H1 (cell line): ENCODE measurements at regions not wholly inside any gene's neighbourhood (a gene's known extent, or its start where the extent isn't known, plus 50 kb on each side); places are given as distances from the start of the nearest gene placed in this dataset.

ENCODE experiments used
- CTCF ChIA-PET: fragments of 300-600 bp; sonication (Branson Sonifier 250); formaldehyde crosslinking; loops from one replicate; lab custom pipeline; 2021; ENCODE audit not compliant: partially characterized antibody; lab: Charles Lee
- POLR2A ChIA-PET: fragments of 300-600 bp; sonication (Branson Sonifier 250); formaldehyde crosslinking; loops from one replicate; lab custom pipeline; 2021; ENCODE audit warnings: inconsistent platforms; ENCODE audit not compliant: partially characterized antibody; lab: Charles Lee
- DNase-seq, 2 experiments: peaks; one replicate each; pipeline versions ENCODE4 v3.0.0 to v3.0.0-alpha.2; 2010 to 2022; ENCODE audit warnings: low spot score in 2 of 2, low read depth in 1 of 2, mixed read lengths in 1 of 2
- FAIRE-seq: peaks from 2 replicates; lab custom pipeline; 2011; peaks lifted over from hg19 to GRCh38; lab: Jason Lieb, UNC
- H2AFZ ChIP-seq: 2 replicates; pipeline ENCODE4 v1.8.1; 2012; ENCODE audit warnings: low read length, inconsistent platforms
- H2AK5ac ChIP-seq: 2 replicates; pipeline ENCODE4 v1.6.1; 2013; ENCODE audit warnings: low read depth, low read length
- H2BK120ac ChIP-seq: replicated peaks from 2 replicates; pipeline ENCODE3; 2013; ENCODE audit warnings: low read depth, low read length, inconsistent platforms
- H2BK12ac ChIP-seq: 2 replicates; pipeline ENCODE4 v1.6.1; 2013; ENCODE audit warnings: low read depth, low read length
- H2BK15ac ChIP-seq: 2 replicates; pipeline ENCODE4 v1.6.1; 2013; ENCODE audit warnings: low read length
- H2BK20ac ChIP-seq: 2 replicates; pipeline ENCODE4 v1.6.1; 2013; ENCODE audit warnings: low read length
- H2BK5ac ChIP-seq: 2 replicates; pipeline ENCODE4 v1.6.1; 2013; ENCODE audit warnings: low read depth, low read length
- H3K14ac ChIP-seq: 2 replicates; pipeline ENCODE4 v1.6.1; 2013; ENCODE audit warnings: inconsistent platforms; ENCODE audit not compliant: insufficient read length
- H3K18ac ChIP-seq: 2 replicates; pipeline ENCODE4 v1.6.1; 2013; ENCODE audit warnings: low read length; ENCODE audit errors: extremely low read depth
- H3K23ac ChIP-seq: 2 replicates; pipeline ENCODE4 v1.6.1; 2013; ENCODE audit warnings: inconsistent platforms; ENCODE audit not compliant: insufficient read length
- H3K23me2 ChIP-seq: 2 replicates; pipeline ENCODE4 v1.6.1; 2013; ENCODE audit warnings: low read depth, low read length
- H3K27ac ChIP-seq: 2 replicates; pipeline ENCODE4 v1.6.1; 2011; ENCODE audit warnings: low read depth, low read length, inconsistent platforms
- H3K27me3 ChIP-seq, 4 experiments: replicated peaks in 1 of 4; 1 replicate in 1 of 4; 2 replicates in 3 of 4; pipeline versions ENCODE4 v1.6.1 to v1.8.1; 2011 to 2013; ENCODE audit warnings: low read length in 3 of 4, mild to moderate bottlenecking in 3 of 4, inconsistent platforms in 2 of 4, mixed read lengths in 2 of 4, moderate library complexity in 1 of 4; ENCODE audit not compliant: control insufficient read depth in 3 of 4, insufficient read depth in 3 of 4; ENCODE audit errors: extremely low read depth in 1 of 4
- H3K36me3 ChIP-seq, 4 experiments: 2 replicates each; pipeline versions ENCODE4 v1.6.1 to v1.8.1; 2011 to 2013; ENCODE audit warnings: mild to moderate bottlenecking in 4 of 4, low read length in 3 of 4, moderate library complexity in 2 of 4, control low read depth in 1 of 4, inconsistent platforms in 1 of 4; ENCODE audit not compliant: insufficient read depth in 4 of 4, control insufficient read depth in 2 of 4
- H3K4ac ChIP-seq: replicated peaks from 2 replicates; pipeline ENCODE3; 2013; ENCODE audit warnings: low read length, low read depth, mixed read lengths, inconsistent platforms; ENCODE audit not compliant: insufficient read length
- H3K4me1 ChIP-seq, 4 experiments: replicated peaks in 1 of 4; 1 replicate in 1 of 4; 2 replicates in 3 of 4; pipeline versions ENCODE4 v1.6.1 to v1.8.1; 2011 to 2013; ENCODE audit warnings: low read length in 3 of 4, inconsistent platforms in 2 of 4, mixed read lengths in 1 of 4; ENCODE audit not compliant: insufficient read depth in 4 of 4, control insufficient read depth in 3 of 4
- H3K4me2 ChIP-seq, 2 experiments: 2 replicates each; pipeline versions ENCODE4 v1.6.1 to v1.8.1; 2011 to 2013; ENCODE audit warnings: low read depth in 2 of 2, low read length in 2 of 2, control low read depth in 1 of 2, inconsistent platforms in 1 of 2, mild to moderate bottlenecking in 1 of 2; ENCODE audit not compliant: insufficient read depth in 1 of 2
- H3K4me3 ChIP-seq, 4 experiments: fragments of 200-600, 300-600 bp in 1 of 4; sonication (generic), shearing (Covaris generic), sonication (Bioruptor Twin) in 1 of 4; 2 replicates each; pipeline versions ENCODE4 v1.5.1 to v1.8.1; 2011 to 2016; ENCODE audit warnings: low read length in 4 of 4, low read depth in 3 of 4, control low read depth in 2 of 4, inconsistent platforms in 2 of 4, mild to moderate bottlenecking in 2 of 4, mixed read lengths in 1 of 4, moderate library complexity in 1 of 4; ENCODE audit not compliant: insufficient read depth in 2 of 4; ENCODE audit errors: extremely low read depth in 1 of 4
- H3K56ac ChIP-seq: replicated peaks from 2 replicates; pipeline ENCODE3; 2013; ENCODE audit warnings: low read depth, mild to moderate bottlenecking, mixed read lengths, low read length, inconsistent platforms; ENCODE audit not compliant: insufficient read length
- H3K79me1 ChIP-seq: 2 replicates; pipeline ENCODE4 v1.6.1; 2013; ENCODE audit warnings: low read depth, low read length, control low read depth
- H3K79me2 ChIP-seq, 2 experiments: 2 replicates each; pipeline versions ENCODE4 v1.6.1 to v1.8.1; 2012 to 2013; ENCODE audit warnings: low read length in 2 of 2, mild to moderate bottlenecking in 2 of 2, inconsistent platforms in 1 of 2; ENCODE audit not compliant: insufficient read depth in 2 of 2, control insufficient read depth in 1 of 2
- H3K9ac ChIP-seq, 4 experiments: replicated peaks in 1 of 4; 1 replicate in 1 of 4; 2 replicates in 3 of 4; pipeline versions ENCODE4 v1.6.1 to v1.8.1; 2011 to 2013; ENCODE audit warnings: low read depth in 3 of 4, low read length in 3 of 4, control low read depth in 2 of 4, mild to moderate bottlenecking in 2 of 4, moderate library complexity in 2 of 4, inconsistent platforms in 1 of 4; ENCODE audit errors: extremely low read depth in 1 of 4
- H3K9me3 ChIP-seq, 2 experiments: 2 replicates each; pipeline versions ENCODE4 v1.6.1 to v1.8.1; 2012 to 2013; ENCODE audit warnings: mild to moderate bottlenecking in 2 of 2, moderate library complexity in 2 of 2, control low read depth in 1 of 2, inconsistent platforms in 1 of 2, low read depth in 1 of 2, low read length in 1 of 2, mixed read lengths in 1 of 2; ENCODE audit not compliant: insufficient read depth in 2 of 2
- H4K20me1 ChIP-seq, 2 experiments: replicated peaks in 1 of 2; 2 replicates each; pipeline versions ENCODE3 to v1.8.1; 2011 to 2013; ENCODE audit warnings: inconsistent platforms in 2 of 2, low read length in 2 of 2, mild to moderate bottlenecking in 1 of 2; ENCODE audit not compliant: insufficient read depth in 2 of 2, control insufficient read depth in 1 of 2
- H4K5ac ChIP-seq: 2 replicates; pipeline ENCODE4 v1.6.1; 2013; ENCODE audit warnings: low read length, low read depth, mixed read lengths, inconsistent platforms; ENCODE audit not compliant: insufficient read length
- H4K8ac ChIP-seq: 2 replicates; pipeline ENCODE4 v1.8.0; 2013; ENCODE audit warnings: mild to moderate bottlenecking, moderate library complexity, low read length, inconsistent platforms; ENCODE audit not compliant: insufficient read depth; ENCODE audit errors: extremely low read depth
- H4K91ac ChIP-seq: replicated peaks from 2 replicates; pipeline ENCODE3; 2013; ENCODE audit warnings: low read length, mixed read lengths, inconsistent platforms; ENCODE audit not compliant: insufficient read length
- ASH2L ChIP-seq: fragments of 200-600, 300-600 bp; sonication (generic); IDR thresholded peaks from one replicate; pipeline ENCODE4 v1.7.1; 2017; ENCODE audit warnings: low read length
- BRCA1 ChIP-seq: IDR thresholded peaks from 2 replicates; pipeline ENCODE4 v1.6.1; 2012; ENCODE audit warnings: low read depth, low read length, improper control_type of control experiment
- CBX8 ChIP-seq: fragments of 300-800, 300-1000 bp; sonication (generic); IDR thresholded peaks from 2 replicates; pipeline ENCODE4 v1.7.1; 2016; ENCODE audit warnings: low read depth, low read length, borderline replicate concordance
- CTBP2 ChIP-seq: IDR thresholded peaks from 2 replicates; pipeline ENCODE4 v1.7.0; 2011; ENCODE audit warnings: borderline replicate concordance, mild to moderate bottlenecking, moderate library complexity, mixed read lengths, low read length; ENCODE audit not compliant: insufficient read depth, insufficient read length
- EZH2 ChIP-seq: fragments of 200-600 bp; sonication (generic); IDR thresholded peaks from 2 replicates; pipeline ENCODE4 v1.7.1; 2012; ENCODE audit warnings: low read depth, mild to moderate bottlenecking, moderate library complexity, low read length, inconsistent platforms; ENCODE audit not compliant: severe bottlenecking
- SP1 ChIP-seq: IDR thresholded peaks from 2 replicates; pipeline ENCODE4 v1.6.1; 2011; ENCODE audit warnings: low read depth, low read length
- TCF12 ChIP-seq: IDR thresholded peaks from 2 replicates; pipeline ENCODE4 v1.6.1; 2011; ENCODE audit warnings: low read depth, mild to moderate bottlenecking, low read length
- WGBS, 2 experiments: shearing (Covaris generic) in 1 of 2; methylation state at CpG; one replicate each; pipeline versions ENCODE4 v1.1.6 to v1.1.7; 2013 to 2015; ENCODE audit warnings: low lambda C conversion rate in 2 of 2, mixed read lengths in 2 of 2, inconsistent platforms in 1 of 2, low coverage in 1 of 2, missing lambda C conversion rate in 1 of 2; ENCODE audit not compliant: insufficient replicate concordance in 2 of 2, insufficient coverage in 1 of 2, insufficient read length in 1 of 2; ENCODE audit errors: extremely low coverage in 1 of 2, missing lambda C conversion rate in 1 of 2; 5-methylcytosine and 5-hydroxymethylcytosine counted together

GRCh38 chrX:74160358-74160757, 143.6 kb upstream of the ZCCHC13 start:
- Histone ChIP-seq H3K4me1 (no peaks in the 10 kb centered on the region), H2BK5ac (no peak overlapping the region), H2BK12ac (no peak overlapping the region), H3K9me3 (no peaks in the 10 kb centered on the region), H3K27me3 (no peaks in the 10 kb centered on the region), H4K8ac (no peak overlapping the region), H4K20me1 (no peaks in the 10 kb centered on the region), H2AK5ac (no peak overlapping the region), H2BK120ac (no peak overlapping the region), H2BK15ac (no peak overlapping the region), H3K27ac (no peak overlapping the region), H2BK20ac (no peak overlapping the region), H3K14ac (no peak overlapping the region), H4K91ac (no peak overlapping the region), H3K9ac (no peak overlapping the region), H3K79me1 (no peaks in the 10 kb centered on the region), H3K79me2 (no peaks in the 10 kb centered on the region), H3K56ac (no peak overlapping the region), H3K23me2 (no peaks in the 10 kb centered on the region), H3K36me3 (no peaks in the 10 kb centered on the region), H3K4me3 (no peak overlapping the region), H3K23ac (no peak overlapping the region), H4K5ac (no peak overlapping the region), H3K4ac (no peak overlapping the region), H3K18ac (no peak overlapping the region), H2AFZ (no peak overlapping the region), H3K4me2 (no peak overlapping the region)
- ChIA-PET POLR2A (no interaction called here), CTCF (no interaction called here)
- FAIRE-seq (no peak), DNase-seq (no peak)
- no peak for TF ChIP-seq CBX8
- TF ChIP-seq EZH2 = no peak
- no peak for TF ChIP-seq SP1
- no peak for TF ChIP-seq ASH2L
- TF ChIP-seq BRCA1 = no peak
- TF ChIP-seq TCF12 = no peak
- no peak for TF ChIP-seq CTBP2
- 100% methylated on average over 1 of the region's 1 CpG; no CpG with 5 or more reads in 1 of the 2 experiments for WGBS, 2 experiments
